Panc1 (cell line): ENCODE measurements at regions not wholly inside any gene's neighbourhood (a gene's known extent, or its start where the extent isn't known, plus 50 kb on each side); places are given as distances from the start of the nearest gene placed in this dataset.

Source experiments
- POLR2AphosphoS5 ChIP-seq: IDR thresholded peaks from 2 replicates; pipeline ENCODE4 v1.6.1; 2012; ENCODE audit warnings: mild to moderate bottlenecking, low read depth, low read length, moderate library complexity
- SIN3A ChIP-seq: IDR thresholded peaks from 2 replicates; pipeline ENCODE4 v1.6.1; 2012; ENCODE audit warnings: low read depth, mild to moderate bottlenecking, low read length, moderate library complexity, borderline replicate concordance; ENCODE audit not compliant: insufficient read depth
- TCF7L2 ChIP-seq: IDR thresholded peaks from 2 replicates; pipeline ENCODE4 v1.6.1; 2011; ENCODE audit warnings: mild to moderate bottlenecking, low read depth, low read length, inconsistent platforms
- TF ChIP-seq, protein P1 (sequence below): fragments of 450-650 bp; IDR thresholded peaks from 2 replicates; pipeline ENCODE4 v1.5.1; 2017; ENCODE audit warnings: mild to moderate bottlenecking

- TF ChIP-seq, protein P1, sequence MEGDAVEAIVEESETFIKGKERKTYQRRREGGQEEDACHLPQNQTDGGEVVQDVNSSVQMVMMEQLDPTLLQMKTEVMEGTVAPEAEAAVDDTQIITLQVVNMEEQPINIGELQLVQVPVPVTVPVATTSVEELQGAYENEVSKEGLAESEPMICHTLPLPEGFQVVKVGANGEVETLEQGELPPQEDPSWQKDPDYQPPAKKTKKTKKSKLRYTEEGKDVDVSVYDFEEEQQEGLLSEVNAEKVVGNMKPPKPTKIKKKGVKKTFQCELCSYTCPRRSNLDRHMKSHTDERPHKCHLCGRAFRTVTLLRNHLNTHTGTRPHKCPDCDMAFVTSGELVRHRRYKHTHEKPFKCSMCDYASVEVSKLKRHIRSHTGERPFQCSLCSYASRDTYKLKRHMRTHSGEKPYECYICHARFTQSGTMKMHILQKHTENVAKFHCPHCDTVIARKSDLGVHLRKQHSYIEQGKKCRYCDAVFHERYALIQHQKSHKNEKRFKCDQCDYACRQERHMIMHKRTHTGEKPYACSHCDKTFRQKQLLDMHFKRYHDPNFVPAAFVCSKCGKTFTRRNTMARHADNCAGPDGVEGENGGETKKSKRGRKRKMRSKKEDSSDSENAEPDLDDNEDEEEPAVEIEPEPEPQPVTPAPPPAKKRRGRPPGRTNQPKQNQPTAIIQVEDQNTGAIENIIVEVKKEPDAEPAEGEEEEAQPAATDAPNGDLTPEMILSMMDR = no peak
- TF ChIP-seq SIN3A (no peak), POLR2AphosphoS5 (no peak), TCF7L2 (no peak)
These were observed 81.0 kb upstream of the HTR4 start for GRCh38 chr5:148735301-148735835.
